CD4-positive, alpha-beta T cell (primary cell): ENCODE measurements at regions not wholly inside any gene's neighbourhood (a gene's known extent, or its start where the extent isn't known, plus 50 kb on each side); places are given as distances from the start of the nearest gene placed in this dataset.

ENCODE experiments used
- ATAC-seq: fragments of 200-7000 bp; cut with Tn5 transposase; one replicate; pipeline ENCODE4 v1.10.0; 2022; ENCODE audit warnings: mild to moderate bottlenecking; ENCODE audit not compliant: poor library complexity
- CTCF ChIA-PET: fragments of 350-600 bp; sonication (Branson Sonifier 250); formaldehyde crosslinking; loops from one replicate; lab custom pipeline; 2021; ENCODE audit warnings: antibody characterized with exemption, inconsistent platforms; lab: Charles Lee
- POLR2A ChIA-PET: fragments of 350-600 bp; sonication (Branson Sonifier 250); formaldehyde crosslinking; loops from one replicate; lab custom pipeline; 2021; ENCODE audit warnings: antibody characterized with exemption, inconsistent platforms; lab: Charles Lee
- DNase-seq, 14 experiments: peaks; one replicate each; pipeline ENCODE4 v3.0.0-alpha.2; 2013 to 2020; ENCODE audit warnings: mixed read lengths in 2 of 14
- H3K27ac ChIP-seq, 2 donors: one replicate each; pipeline versions ENCODE4 v1.5.1 to v1.7.0; 2013; ENCODE audit warnings: low read length in 2 of 2, low read depth in 1 of 2, mild to moderate bottlenecking in 1 of 2
- H3K27me3 ChIP-seq, 2 experiments: 1 replicate in 1 of 2; 2 replicates in 1 of 2; pipeline versions ENCODE4 v1.6.1 to v1.7.0; 2013; ENCODE audit warnings: low read length in 2 of 2, control low read depth in 1 of 2, mild to moderate bottlenecking in 1 of 2, moderate library complexity in 1 of 2; ENCODE audit not compliant: insufficient read depth in 2 of 2, control insufficient read depth in 1 of 2
- H3K36me3 ChIP-seq: one replicate; pipeline ENCODE4 v1.6.1; 2013; ENCODE audit warnings: low read length, control low read depth; ENCODE audit not compliant: insufficient read depth
- H3K4me1 ChIP-seq: one replicate; pipeline ENCODE4 v1.6.1; 2013; ENCODE audit warnings: low read length, control low read depth; ENCODE audit not compliant: insufficient read depth
- H3K4me3 ChIP-seq: one replicate; pipeline ENCODE4 v1.5.1; 2013; ENCODE audit warnings: mild to moderate bottlenecking, low read length, moderate library complexity
- H3K9me3 ChIP-seq, 2 experiments: 1 replicate in 1 of 2; 2 replicates in 1 of 2; pipeline versions ENCODE4 v1.6.1 to v1.7.0; 2013; ENCODE audit warnings: low read length in 2 of 2, mild to moderate bottlenecking in 2 of 2, control low read depth in 1 of 2, moderate library complexity in 1 of 2; ENCODE audit not compliant: control insufficient read depth in 1 of 2, insufficient read depth in 1 of 2
- H3K27ac Mint-ChIP-seq: one replicate; pipeline ENCODE4 v1.8.0; 2020; ENCODE audit warnings: mixed read lengths
- H3K27me3 Mint-ChIP-seq: one replicate; pipeline ENCODE4 v1.8.0; 2021; ENCODE audit warnings: mixed read lengths
- H3K36me3 Mint-ChIP-seq: one replicate; pipeline ENCODE4 v1.8.0; 2021; ENCODE audit warnings: low read depth, mixed read lengths
- H3K4me1 Mint-ChIP-seq: one replicate; pipeline ENCODE4 v1.8.0; 2021; ENCODE audit warnings: low read depth, mixed read lengths
- H3K4me3 Mint-ChIP-seq: one replicate; pipeline ENCODE4 v1.8.0; 2020; ENCODE audit warnings: mild to moderate bottlenecking, mixed read lengths
- H3K9me3 Mint-ChIP-seq: one replicate; pipeline ENCODE4 v1.8.0; 2020; ENCODE audit warnings: mixed read lengths
- CTCF ChIP-seq: fragments of 200-600 bp; IDR thresholded peaks from one replicate; pipeline ENCODE4 v1.8.0; 2022; ENCODE audit warnings: antibody characterized with exemption, mild to moderate bottlenecking
- intact Hi-C, 2 experiments: fragments of 100-400 bp; cut with DNase I in 1 of 2; cut with micrococcal nuclease in 1 of 2; formaldehyde crosslinking; loops; one replicate each; pipeline versions ENCODE4 v1.15.1 to v1.9.0; 2023 to 2025; cut with DNase I, micrococcal nuclease

GRCh38 chr17:5672141-5672540 is 87.8 kb upstream of the NLRP1 start:
- CTCF ChIA-PET: no interaction called here
- H3K27me3 Mint-ChIP-seq: peaks cover 40% of the 10 kb centered on the region
- Histone ChIP-seq H3K4me1 (no peaks in the 10 kb centered on the region), H3K27me3 (peaks cover 0 to 5% of the 10 kb centered on the region in 2 experiments), H3K9me3 (peaks cover 0 to 4% of the 10 kb centered on the region in 2 experiments), H3K4me3 (no peak overlapping the region), H3K27ac (no peak overlapping the region), H3K36me3 (no peaks in the 10 kb centered on the region)
- no peak overlapping the region for H3K27ac Mint-ChIP-seq
- H3K9me3 Mint-ChIP-seq: no peaks in the 10 kb centered on the region
- POLR2A ChIA-PET: no interaction called here
- intact Hi-C loops: no loop called here
- DNase-seq: no peak
- no peak overlapping the region for H3K4me3 Mint-ChIP-seq
- no peaks in the 10 kb centered on the region for H3K4me1 Mint-ChIP-seq
- no peak for ATAC-seq
- H3K36me3 Mint-ChIP-seq: no peaks in the 10 kb centered on the region
- TF ChIP-seq CTCF: no peak

- Mint-ChIP-seq H3K4me3 (no peak overlapping the region), H3K9me3 (no peaks in the 10 kb centered on the region), H3K4me1 (no peaks in the 10 kb centered on the region), H3K36me3 (no peaks in the 10 kb centered on the region), H3K27ac (no peak overlapping the region), H3K27me3 (peaks cover 40% of the 10 kb centered on the region)
- intact Hi-C loops: no loop called here
- Histone ChIP-seq H3K27me3 (peaks cover 0 to 3% of the 10 kb centered on the region in 2 experiments), H3K4me3 (no peak overlapping the region), H3K4me1 (no peaks in the 10 kb centered on the region), H3K9me3 (peaks cover 0 to 4% of the 10 kb centered on the region in 2 experiments), H3K36me3 (no peaks in the 10 kb centered on the region), H3K27ac (no peak overlapping the region)
- ChIA-PET CTCF (no interaction called here), POLR2A (no interaction called here)
- ATAC-seq (no peak), DNase-seq (peak in 1 of 14 experiments; percentile 12)
- no peak for TF ChIP-seq CTCF
Measured at GRCh38 chr17:5672815-5673430, 88.6 kb upstream of the NLRP1 start.

GRCh38 chr17:5675625-5676421 is 91.5 kb upstream of the NLRP1 start:
- no peak for TF ChIP-seq CTCF
- Histone ChIP-seq H3K4me1 (no peaks in the 10 kb centered on the region), H3K27me3 (peaks cover 0 to 5% of the 10 kb centered on the region in 2 experiments), H3K9me3 (peaks cover 0 to 4% of the 10 kb centered on the region in 2 experiments), H3K27ac (no peak overlapping the region), H3K36me3 (no peaks in the 10 kb centered on the region), H3K4me3 (no peak overlapping the region)
- peaks cover 42% of the 10 kb centered on the region for H3K27me3 Mint-ChIP-seq
- intact Hi-C loops: no loop called here
- DNase-seq: no peak
- ChIA-PET POLR2A (no interaction called here), CTCF (no interaction called here)
- H3K9me3 Mint-ChIP-seq: no peaks in the 10 kb centered on the region
- H3K4me1 Mint-ChIP-seq: no peaks in the 10 kb centered on the region
- H3K36me3 Mint-ChIP-seq: no peaks in the 10 kb centered on the region
- H3K4me3 Mint-ChIP-seq: no peak overlapping the region
- no peak for ATAC-seq
- no peak overlapping the region for H3K27ac Mint-ChIP-seq
